K562 (cell line): ENCODE measurements at regions not wholly inside any gene's neighbourhood (a gene's known extent, or its start where the extent isn't known, plus 50 kb on each side); places are given as distances from the start of the nearest gene placed in this dataset.

ENCODE experiments used
- ATAC-seq: fragments of 200-7000 bp; cut with Tn5 transposase; 3 replicates; pipeline ENCODE4 v1.9.1; 2020; ENCODE audit warnings: moderate library complexity
- BruUV-seq: library from RNA; stranded (reverse); fragments of 400-500 nt; replicated peaks from 2 replicates; lab custom pipeline; 2021; lab: Mats Ljungman, UMichigan
- CTCF ChIA-PET: fragments of 300-600 bp; formaldehyde crosslinking; extraction: SDS; loops from one replicate; lab custom pipeline; 2021; ENCODE audit warnings: low intra/inter-chr PET ratio; lab: Yijun Ruan, JAX
- POLR2A ChIA-PET: fragments of 300-600, 350-650 bp; sonication (Branson Sonifier 250); formaldehyde crosslinking; extraction: SDS; loops from one replicate; lab custom pipeline; 2021; ENCODE audit warnings: antibody characterized with exemption, inconsistent platforms; lab: Yijun Ruan, JAX
- DNase-seq, 4 experiments: peaks; one replicate each; pipeline versions ENCODE4 v3.0.0 to v3.0.0-alpha.2; 2011 to 2018; ENCODE audit warnings: low spot score in 3 of 4, mixed read lengths in 3 of 4; ENCODE audit errors: extremely low read depth in 1 of 4
- FAIRE-seq: peaks from 2 replicates; lab custom pipeline; 2011; peaks lifted over from hg19 to GRCh38; lab: Jason Lieb, UNC
- H2AFZ ChIP-seq: 2 replicates; pipeline ENCODE4 v1.6.0; 2011; ENCODE audit warnings: low read depth, low read length, control low read depth, inconsistent platforms
- H3K27ac ChIP-seq: fragments of 200-600 bp; 3 replicates; pipeline ENCODE4 v1.8.0; 2011; ENCODE audit warnings: low read depth, mild to moderate bottlenecking, control low read depth, inconsistent platforms, low read length, moderate library complexity, mixed read lengths; ENCODE audit errors: extremely low read depth
- H3K27me3 ChIP-seq, 2 experiments: fragments of 300-600 bp in 1 of 2; 2 replicates in 1 of 2; 3 replicates in 1 of 2; pipeline versions ENCODE4 v1.6.0 to v1.8.0; 2011; ENCODE audit warnings: inconsistent platforms in 2 of 2, low read length in 2 of 2, mild to moderate bottlenecking in 1 of 2, mixed read lengths in 1 of 2, moderate library complexity in 1 of 2; ENCODE audit not compliant: control insufficient read depth in 2 of 2, insufficient read depth in 2 of 2
- H3K36me3 ChIP-seq: fragments of 300-600 bp; 3 replicates; pipeline ENCODE4 v1.8.0; 2011; ENCODE audit warnings: mild to moderate bottlenecking, low read length, inconsistent platforms; ENCODE audit not compliant: control insufficient read depth, insufficient read depth
- H3K4me1 ChIP-seq, 2 experiments: fragments of 200-600 bp in 1 of 2; replicated peaks in 1 of 2; 2 replicates in 1 of 2; 3 replicates in 1 of 2; pipeline versions ENCODE4 v1.5.1 to v1.8.0; 2011; ENCODE audit warnings: inconsistent platforms in 2 of 2, low read length in 2 of 2, mild to moderate bottlenecking in 1 of 2, mixed read lengths in 1 of 2, moderate library complexity in 1 of 2; ENCODE audit not compliant: control insufficient read depth in 2 of 2, insufficient read depth in 2 of 2
- H3K4me2 ChIP-seq: 2 replicates; pipeline ENCODE4 v1.6.1; 2011; ENCODE audit warnings: low read length, control low read depth, inconsistent platforms, mixed read lengths; ENCODE audit not compliant: insufficient read depth
- H3K4me3 ChIP-seq: fragments of 200-600 bp; sonication (generic), shearing (Covaris generic); 2 replicates; pipeline ENCODE4 v1.5.1; 2016; ENCODE audit warnings: control low read depth, inconsistent platforms
- H3K79me2 ChIP-seq: fragments of 200-600 bp; 3 replicates; pipeline ENCODE4 v1.8.0; 2011; ENCODE audit warnings: low read length, inconsistent platforms; ENCODE audit not compliant: control insufficient read depth, insufficient read depth
- H3K9ac ChIP-seq, 2 experiments: 2 replicates each; pipeline versions ENCODE4 v1.6.0 to v1.6.1; 2011; ENCODE audit warnings: low read depth in 2 of 2, low read length in 2 of 2, control low read depth in 1 of 2, inconsistent platforms in 1 of 2, mild to moderate bottlenecking in 1 of 2, mixed read lengths in 1 of 2; ENCODE audit not compliant: insufficient read depth in 1 of 2
- H3K9me1 ChIP-seq: one replicate; pipeline ENCODE4 v1.6.0; 2011; ENCODE audit warnings: inconsistent platforms, mild to moderate bottlenecking, low read length, moderate library complexity; ENCODE audit not compliant: control insufficient read depth, insufficient read depth
- H3K9me3 ChIP-seq: replicated peaks from 2 replicates; pipeline ENCODE4 v1.5.1; 2011; ENCODE audit warnings: low read depth, low read length, inconsistent platforms; ENCODE audit not compliant: control insufficient read depth, insufficient read depth
- H4K20me1 ChIP-seq: replicated peaks from 2 replicates; pipeline ENCODE4 v1.6.1; 2011; ENCODE audit warnings: low read length, inconsistent platforms, mixed read lengths; ENCODE audit not compliant: control insufficient read depth, insufficient read depth
- CREB3L1 ChIP-seq: fragments of 450-650 bp; IDR thresholded peaks from 2 replicates; pipeline ENCODE4 v1.6.1; 2014; ENCODE audit warnings: low read depth, mild to moderate bottlenecking, moderate library complexity, borderline replicate concordance
- HDAC1 ChIP-seq, 2 experiments: fragments of 450-650 bp; IDR thresholded peaks; 2 replicates each; pipeline ENCODE4 v1.6.1; 2016 to 2017; ENCODE audit warnings: inconsistent platforms in 1 of 2, mild to moderate bottlenecking in 1 of 2, moderate library complexity in 1 of 2
- HDGF ChIP-seq: fragments of 450-650 bp; IDR thresholded peaks from 2 replicates; pipeline ENCODE4 v1.6.1; 2016
- HNRNPK ChIP-seq: fragments of 200-400 bp; formaldehyde crosslinking; IDR thresholded peaks from one replicate; pipeline ENCODE4 v1.6.1; 2018; ENCODE audit warnings: mild to moderate bottlenecking, low read depth, low read length; ENCODE audit not compliant: poor library complexity, severe bottlenecking
- L3MBTL2 ChIP-seq: fragments of 450-650 bp; IDR thresholded peaks from 2 replicates; pipeline ENCODE4 v1.6.1; 2016; ENCODE audit warnings: mild to moderate bottlenecking, moderate library complexity
- MBD2 ChIP-seq: sonication (generic); IDR thresholded peaks from 2 replicates; pipeline ENCODE4 v1.6.1; 2016; ENCODE audit warnings: low read depth, borderline replicate concordance
- NONO ChIP-seq, 2 experiments: fragments of 200-400 bp in 1 of 2; fragments of 450-650 bp in 1 of 2; formaldehyde crosslinking in 1 of 2; IDR thresholded peaks; 2 replicates each; pipeline ENCODE4 v1.6.1; 2017; ENCODE audit warnings: low read depth in 2 of 2, mild to moderate bottlenecking in 2 of 2, moderate library complexity in 2 of 2, low read length in 1 of 2
- RCOR1 ChIP-seq, 2 experiments: IDR thresholded peaks; 2 replicates each; pipeline ENCODE4 v1.6.1; 2012; ENCODE audit warnings: low read depth in 2 of 2, low read length in 2 of 2, borderline replicate concordance in 1 of 2, improper control_type of control experiment in 1 of 2
- XRCC5 ChIP-seq: fragments of 200-400 bp; formaldehyde crosslinking; IDR thresholded peaks from 2 replicates; pipeline ENCODE4 v1.6.1; 2017; ENCODE audit warnings: low read depth, mild to moderate bottlenecking, low read length
- ZNF79 ChIP-seq: fragments of 250-450 bp; sonication (Bioruptor Pico); IDR thresholded peaks from 2 replicates; pipeline ENCODE4 v1.4.0; 2020; ENCODE audit warnings: low read depth, mild to moderate bottlenecking, moderate library complexity
- WGBS: fragments of 100-300 bp; shearing (Covaris generic); methylation state at CpG from one replicate; pipeline ENCODE4 v1.1.6; 2016; ENCODE audit warnings: low coverage, mixed read lengths; ENCODE audit not compliant: insufficient coverage; ENCODE audit errors: missing lambda C conversion rate; 5-methylcytosine and 5-hydroxymethylcytosine counted together
- in situ Hi-C: fragments of 300-500 bp; cut with MboI; formaldehyde crosslinking; loops from 4 replicates; pipeline ENCODE4 v1.15.0; 2018; ENCODE audit warnings: inconsistent platforms, mixed read lengths
- intact Hi-C: fragments of 100-400 bp; cut with micrococcal nuclease; formaldehyde crosslinking; loops from 2 replicates; pipeline ENCODE4 v1.14.2; 2022

- no peak for TF ChIP-seq ZNF79 (CRISPR knock-in tag)
These were observed 970.5 kb upstream of the EEF2KMT start (continued) for GRCh38 chr16:6068063-6068462.

- Histone ChIP-seq H3K4me1 (no peaks in the 10 kb centered on the region), H3K79me2 (no peaks in the 10 kb centered on the region), H3K27ac (no peak overlapping the region), H3K9ac (no peak overlapping the region), H3K27me3 (no peaks in the 10 kb centered on the region; a peak in 1 of 5 replicates), H4K20me1 (no peaks in the 10 kb centered on the region), H3K4me2 (no peak overlapping the region), H3K4me3 (no peak overlapping the region), H3K9me3 (no peaks in the 10 kb centered on the region), H2AFZ (no peak overlapping the region), H3K9me1 (no peaks in the 10 kb centered on the region), H3K36me3 (no peaks in the 10 kb centered on the region)
- no peak for DNase-seq
- no peak for FAIRE-seq
- ATAC-seq: no peak
- intact Hi-C loops (no loop called here), in situ Hi-C loops (no loop called here)
- ChIA-PET POLR2A (interaction anchor here (0.9 to 1.1 kb wide), 2 partner anchors 10 to 18 kb away, joined by 3 read pairs; no protein-coding TSS in a partner anchor), CTCF (interaction anchor here (0.7 kb wide), 1 partner anchor 23 kb away, joined by 3 read pairs; no protein-coding TSS in a partner anchor)
- no TSS peak for BruUV-seq
- TF ChIP-seq HDAC1 (IDR thresholded peaks at IDR 0.05): no peak
- no peak for TF ChIP-seq CREB3L1
- TF ChIP-seq NONO (IDR thresholded peaks at IDR 0.05; ENCODE audit: low read depth in 2 of 2, low read length in 1 of 2): no peak
- TF ChIP-seq MBD2: no peak
- no peak for TF ChIP-seq L3MBTL2
- TF ChIP-seq HDGF: no peak
- no peak for TF ChIP-seq XRCC5
- TF ChIP-seq HNRNPK: no peak
- TF ChIP-seq RCOR1 (IDR thresholded peaks at IDR 0.05; ENCODE audit: borderline replicate concordance in 1 of 2, low read depth in 2 of 2, low read length in 2 of 2): no peak
- WGBS: 0% methylated on average over 7 of the region's 7 CpGs
These were observed 969.1 kb upstream of the EEF2KMT start for GRCh38 chr16:6066652-6067051.
